Stimulated activated memory B cell treated with anti-CD40 and anti-IgM and Interleukin-4, amounts not matched to agents 10 μg/mL and 1 μg/mL and 100 μg/mL, for 72 hours (primary cell): ENCODE measurements at regions not wholly inside any gene's neighbourhood (a gene's known extent, or its start where the extent isn't known, plus 50 kb on each side); places are given as distances from the start of the nearest gene placed in this dataset.

ENCODE experiments used
- ATAC-seq: fragments of 150-1000 bp; cut with Tn5 transposase; 2 replicates; pipeline ENCODE4 v1.10.0; 2021
- H3K27ac Mint-ChIP-seq: one replicate; pipeline ENCODE4 v1.8.0; 2022; ENCODE audit warnings: mild to moderate bottlenecking, mixed read lengths
- H3K27me3 Mint-ChIP-seq: one replicate; pipeline ENCODE4 v1.8.0; 2022; ENCODE audit warnings: mixed read lengths
- H3K36me3 Mint-ChIP-seq: one replicate; pipeline ENCODE4 v1.8.0; 2022; ENCODE audit warnings: mixed read lengths
- H3K4me1 Mint-ChIP-seq: one replicate; pipeline ENCODE4 v1.8.0; 2022; ENCODE audit warnings: mixed read lengths
- H3K4me3 Mint-ChIP-seq: one replicate; pipeline ENCODE4 v1.8.0; 2022; ENCODE audit warnings: mild to moderate bottlenecking, moderate library complexity, mixed read lengths
- H3K9me3 Mint-ChIP-seq: one replicate; pipeline ENCODE4 v1.8.0; 2022; ENCODE audit warnings: mixed read lengths

- no peak overlapping the region for H3K4me3 Mint-ChIP-seq
- H3K36me3 Mint-ChIP-seq, result no peaks in the 10 kb centered on the region
- H3K27ac Mint-ChIP-seq, result no peak overlapping the region
- H3K27me3 Mint-ChIP-seq, result no peaks in the 10 kb centered on the region
- H3K9me3 Mint-ChIP-seq, result no peaks in the 10 kb centered on the region
- H3K4me1 Mint-ChIP-seq, result no peaks in the 10 kb centered on the region
- ATAC-seq, result no peak
These were observed 767.3 kb upstream of the TENM3 start for GRCh38 chr4:181475781-181476507.

GRCh38 chr4:181476508-181476890 is 766.7 kb upstream of the TENM3 start:
- no peak overlapping the region for H3K27ac Mint-ChIP-seq
- H3K9me3 Mint-ChIP-seq, result no peaks in the 10 kb centered on the region
- no peaks in the 10 kb centered on the region for H3K27me3 Mint-ChIP-seq
- H3K4me3 Mint-ChIP-seq, result no peak overlapping the region
- no peak for ATAC-seq
- no peaks in the 10 kb centered on the region for H3K36me3 Mint-ChIP-seq
- no peaks in the 10 kb centered on the region for H3K4me1 Mint-ChIP-seq

- Mint-ChIP-seq H3K27ac (no peak overlapping the region), H3K27me3 (no peaks in the 10 kb centered on the region), H3K36me3 (no peaks in the 10 kb centered on the region), H3K4me1 (no peaks in the 10 kb centered on the region), H3K9me3 (no peaks in the 10 kb centered on the region), H3K4me3 (no peak overlapping the region)
- no peak for ATAC-seq
These were observed 765.6 kb upstream of the TENM3 start for GRCh38 chr4:181477591-181477990.

- H3K4me3 Mint-ChIP-seq, result no peak overlapping the region
- H3K27ac Mint-ChIP-seq, result no peak overlapping the region
- no peak for ATAC-seq
- H3K9me3 Mint-ChIP-seq, result no peaks in the 10 kb centered on the region
- H3K27me3 Mint-ChIP-seq, result no peaks in the 10 kb centered on the region
- no peaks in the 10 kb centered on the region for H3K4me1 Mint-ChIP-seq
- no peaks in the 10 kb centered on the region for H3K36me3 Mint-ChIP-seq
These were observed 764.5 kb upstream of the TENM3 start for GRCh38 chr4:181478656-181479055.

DNA sequence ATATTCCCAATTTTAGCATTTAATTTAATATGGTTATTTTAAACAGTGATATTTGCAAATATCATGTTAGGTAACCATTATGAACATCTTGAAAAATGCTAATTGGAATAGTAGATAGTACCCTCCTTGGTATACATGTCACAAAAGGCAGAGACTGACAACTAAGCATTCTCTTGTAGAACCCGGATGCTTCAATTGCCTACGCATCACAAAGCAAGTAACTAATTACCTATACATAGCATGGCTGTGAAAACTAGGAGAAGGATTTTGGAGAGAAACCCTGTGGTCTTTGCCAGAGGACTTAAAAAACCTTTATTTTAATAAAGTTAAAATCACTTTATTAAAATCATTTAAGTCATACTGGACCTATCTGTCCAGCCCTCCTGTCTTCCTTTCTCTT is 764.1 kb upstream of the TENM3 start:
- no peaks in the 10 kb centered on the region for H3K36me3 Mint-ChIP-seq
- no peak overlapping the region for H3K27ac Mint-ChIP-seq
- no peak for ATAC-seq
- no peaks in the 10 kb centered on the region for H3K9me3 Mint-ChIP-seq
- no peaks in the 10 kb centered on the region for H3K27me3 Mint-ChIP-seq
- H3K4me1 Mint-ChIP-seq, result no peaks in the 10 kb centered on the region
- no peak overlapping the region for H3K4me3 Mint-ChIP-seq

DNA sequence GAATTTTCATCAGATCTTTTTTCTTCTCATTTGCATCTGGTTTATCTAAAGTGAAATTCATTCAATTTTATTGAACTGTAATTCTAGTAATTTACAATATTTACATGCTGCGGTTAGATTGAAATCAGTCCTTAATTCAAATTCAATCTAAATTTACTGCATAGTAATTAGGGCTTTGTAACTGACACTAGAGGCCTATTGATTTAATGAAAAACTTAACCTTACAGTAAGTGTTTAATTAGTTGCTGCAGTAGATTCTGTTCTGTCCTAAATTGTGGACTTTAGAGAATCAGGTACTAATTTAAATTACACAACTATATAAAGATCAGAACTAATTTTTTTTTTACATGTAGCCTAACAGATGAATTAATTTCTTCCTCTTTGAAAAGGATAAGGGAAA is 758.8 kb upstream of the TENM3 start:
- H3K36me3 Mint-ChIP-seq, result no peaks in the 10 kb centered on the region
- no peak for ATAC-seq
- H3K4me3 Mint-ChIP-seq, result no peak overlapping the region
- H3K4me1 Mint-ChIP-seq, result no peaks in the 10 kb centered on the region
- H3K27me3 Mint-ChIP-seq, result no peaks in the 10 kb centered on the region
- H3K9me3 Mint-ChIP-seq, result no peaks in the 10 kb centered on the region
- no peak overlapping the region for H3K27ac Mint-ChIP-seq

DNA sequence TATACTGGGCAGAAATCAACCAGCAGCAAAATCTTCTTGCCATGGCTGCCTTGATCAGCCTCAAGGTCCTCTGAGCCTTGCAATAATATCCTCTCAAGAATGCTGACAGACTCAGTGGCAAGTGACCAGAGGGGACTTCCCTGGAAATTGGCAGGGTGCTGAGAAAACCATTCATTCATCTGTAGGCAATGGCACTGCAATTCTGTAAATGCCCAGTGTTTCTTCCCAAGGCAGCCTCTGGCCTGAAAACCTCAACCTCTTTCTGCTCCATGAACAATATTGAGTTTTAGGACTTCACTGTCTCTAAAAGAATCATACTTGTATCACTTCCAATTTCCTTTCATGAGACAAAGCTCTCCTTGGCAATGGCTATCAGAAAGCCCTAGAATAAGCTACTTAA is 754.3 kb upstream of the TENM3 start:
- no peak overlapping the region for H3K27ac Mint-ChIP-seq
- no peaks in the 10 kb centered on the region for H3K36me3 Mint-ChIP-seq
- H3K4me1 Mint-ChIP-seq, result no peaks in the 10 kb centered on the region
- H3K9me3 Mint-ChIP-seq, result no peaks in the 10 kb centered on the region
- no peak overlapping the region for H3K4me3 Mint-ChIP-seq
- no peak for ATAC-seq
- H3K27me3 Mint-ChIP-seq, result no peaks in the 10 kb centered on the region

DNA sequence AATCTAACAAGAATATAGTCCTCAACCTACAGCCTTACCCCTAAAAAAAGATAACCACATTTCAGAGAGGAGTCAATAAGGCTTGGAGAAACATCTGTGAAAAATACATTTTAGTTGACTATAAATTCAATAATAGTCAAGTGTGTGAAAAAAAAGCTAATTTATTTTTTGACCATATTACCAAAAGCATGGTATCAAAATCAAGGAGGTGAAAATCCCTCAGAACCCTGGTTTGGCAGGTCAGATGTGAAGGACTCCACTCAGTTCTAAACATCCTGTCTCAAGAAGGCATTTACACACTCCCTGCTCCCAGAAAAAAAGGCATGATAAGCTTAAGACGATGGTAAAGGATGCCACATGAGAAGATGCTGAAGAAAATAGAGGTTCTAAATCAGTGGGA is 745.1 kb upstream of the TENM3 start:
- no peak overlapping the region for H3K27ac Mint-ChIP-seq
- no peaks in the 10 kb centered on the region for H3K27me3 Mint-ChIP-seq
- H3K4me1 Mint-ChIP-seq, result no peaks in the 10 kb centered on the region
- no peak for ATAC-seq
- no peak overlapping the region for H3K4me3 Mint-ChIP-seq
- peaks cover 6% of the 10 kb centered on the region for H3K9me3 Mint-ChIP-seq
- no peaks in the 10 kb centered on the region for H3K36me3 Mint-ChIP-seq

GRCh38 chr4:181502611-181503010 is 740.6 kb upstream of the TENM3 start:
- H3K9me3 Mint-ChIP-seq, result peaks cover 6% of the 10 kb centered on the region
- no peaks in the 10 kb centered on the region for H3K4me1 Mint-ChIP-seq
- no peak overlapping the region for H3K27ac Mint-ChIP-seq
- H3K36me3 Mint-ChIP-seq, result no peaks in the 10 kb centered on the region
- H3K27me3 Mint-ChIP-seq, result no peaks in the 10 kb centered on the region
- no peak overlapping the region for H3K4me3 Mint-ChIP-seq
- no peak for ATAC-seq

- Mint-ChIP-seq H3K27me3 (no peaks in the 10 kb centered on the region), H3K27ac (no peak overlapping the region), H3K4me3 (no peak overlapping the region), H3K4me1 (no peaks in the 10 kb centered on the region), H3K9me3 (peaks cover 3% of the 10 kb centered on the region), H3K36me3 (no peaks in the 10 kb centered on the region)
- ATAC-seq, result no peak
These were observed 739.4 kb upstream of the TENM3 start for GRCh38 chr4:181503687-181504390.

GRCh38 chr4:181504924-181505323 is 738.3 kb upstream of the TENM3 start:
- Mint-ChIP-seq H3K27ac (no peak overlapping the region), H3K4me3 (no peak overlapping the region), H3K9me3 (no peaks in the 10 kb centered on the region), H3K4me1 (no peaks in the 10 kb centered on the region), H3K27me3 (no peaks in the 10 kb centered on the region), H3K36me3 (no peaks in the 10 kb centered on the region)
- no peak for ATAC-seq

GRCh38 chr4:181507180-181507835 is 735.9 kb upstream of the TENM3 start:
- Mint-ChIP-seq H3K4me1 (no peaks in the 10 kb centered on the region), H3K9me3 (no peaks in the 10 kb centered on the region), H3K27me3 (no peaks in the 10 kb centered on the region), H3K27ac (no peak overlapping the region), H3K36me3 (no peaks in the 10 kb centered on the region), H3K4me3 (no peak overlapping the region)
- no peak for ATAC-seq

DNA sequence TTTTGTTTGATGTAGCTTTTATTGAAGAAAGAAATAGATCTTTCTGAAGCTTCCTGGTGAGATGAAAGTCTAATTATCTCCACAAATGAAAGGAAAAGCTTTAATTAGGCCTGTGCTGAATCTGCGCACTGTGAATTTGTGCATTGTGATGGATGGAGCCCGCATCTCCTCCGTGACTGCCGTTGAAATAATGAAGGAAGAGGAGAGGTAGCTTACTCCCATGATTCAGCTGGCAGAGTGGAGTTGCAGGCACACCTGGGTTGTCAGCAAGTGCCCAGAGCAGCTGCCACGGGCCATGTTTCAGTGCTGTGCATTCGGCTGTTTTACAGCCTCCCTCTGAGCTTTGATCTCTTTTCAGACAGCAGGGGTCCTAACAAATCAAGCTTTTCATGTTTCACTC is 735.3 kb upstream of the TENM3 start:
- H3K27me3 Mint-ChIP-seq, result no peaks in the 10 kb centered on the region
- ATAC-seq, result no peak
- no peaks in the 10 kb centered on the region for H3K4me1 Mint-ChIP-seq
- no peaks in the 10 kb centered on the region for H3K9me3 Mint-ChIP-seq
- no peak overlapping the region for H3K4me3 Mint-ChIP-seq
- no peak overlapping the region for H3K27ac Mint-ChIP-seq
- H3K36me3 Mint-ChIP-seq, result no peaks in the 10 kb centered on the region

GRCh38 chr4:181508601-181509000 is 734.6 kb upstream of the TENM3 start:
- Mint-ChIP-seq H3K9me3 (no peaks in the 10 kb centered on the region), H3K36me3 (no peaks in the 10 kb centered on the region), H3K27me3 (no peaks in the 10 kb centered on the region), H3K27ac (no peak overlapping the region), H3K4me1 (no peaks in the 10 kb centered on the region), H3K4me3 (no peak overlapping the region)
- no peak for ATAC-seq

DNA sequence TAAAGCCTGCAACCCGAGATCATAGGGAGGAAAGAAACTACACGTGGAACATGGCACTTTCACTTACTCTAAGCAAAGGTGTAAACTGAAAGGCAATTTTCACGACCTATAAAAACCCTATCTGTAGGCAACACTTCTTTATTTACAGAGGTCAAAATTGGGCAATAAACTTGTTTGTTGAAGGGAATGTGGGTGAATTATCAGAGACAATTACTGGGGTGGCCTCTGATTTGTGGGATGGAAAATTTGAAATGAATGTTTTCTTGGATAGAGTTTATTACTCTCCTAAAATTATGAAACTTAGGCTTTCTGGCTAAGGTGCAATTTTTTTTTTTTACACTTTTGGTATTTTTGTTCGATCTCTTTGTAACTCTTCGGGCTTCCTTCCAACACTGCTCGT is 734.1 kb upstream of the TENM3 start:
- Mint-ChIP-seq H3K4me1 (no peaks in the 10 kb centered on the region), H3K4me3 (no peak overlapping the region)

GRCh38 chr4:181517491-181517890 is 725.7 kb upstream of the TENM3 start:
- no peak overlapping the region for H3K4me3 Mint-ChIP-seq
- ATAC-seq, result no peak
- H3K27me3 Mint-ChIP-seq, result no peaks in the 10 kb centered on the region
- H3K9me3 Mint-ChIP-seq, result no peaks in the 10 kb centered on the region
- H3K4me1 Mint-ChIP-seq, result no peaks in the 10 kb centered on the region
- no peak overlapping the region for H3K27ac Mint-ChIP-seq
- no peaks in the 10 kb centered on the region for H3K36me3 Mint-ChIP-seq

More for the DNA sequence above, 734.1 kb upstream of the TENM3 start:
- no peaks in the 10 kb centered on the region for H3K9me3 Mint-ChIP-seq
- no peaks in the 10 kb centered on the region for H3K27me3 Mint-ChIP-seq
- ATAC-seq, result no peak
- no peak overlapping the region for H3K27ac Mint-ChIP-seq
- no peaks in the 10 kb centered on the region for H3K36me3 Mint-ChIP-seq
